Activated T-cell treated with anti-CD3 and anti-CD28 coated beads for 48 hours (primary cell): ENCODE measurements at regions not wholly inside any gene's neighbourhood (a gene's known extent, or its start where the extent isn't known, plus 50 kb on each side); places are given as distances from the start of the nearest gene placed in this dataset.
"Not testable (repeated sequence)": the region's sequence is repeated elsewhere in the genome, so short reads cannot be mapped to it uniquely, and the experiment has no call there.

Source experiments
- DNase-seq: peaks from one replicate; pipeline ENCODE4 v3.0.0-alpha.2; 2020; ENCODE audit warnings: low read depth

- DNase-seq = no peak
Measured at GRCh38 chr2:107462181-107462580, 364.5 kb upstream of the RGPD4 start.

- DNase-seq = no peak
Measured at GRCh38 chr2:107466241-107466640, 360.5 kb upstream of the RGPD4 start.

GRCh38 chr2:107466984-107467773, 359.5 kb upstream of the RGPD4 start:
- no peak for DNase-seq

GRCh38 chr2:107469437-107469995, 357.2 kb upstream of the RGPD4 start:
- DNase-seq = no peak

- DNase-seq = no peak
Measured at GRCh38 chr2:107473150-107473549, 353.5 kb upstream of the RGPD4 start.

GRCh38 chr2:107475859-107476258, 350.8 kb upstream of the RGPD4 start:
- no peak for DNase-seq

- no peak for DNase-seq
Measured at GRCh38 chr2:107502539-107502938, 324.2 kb upstream of the RGPD4 start.

GRCh38 chr2:107511970-107512789, 314.5 kb upstream of the RGPD4 start:
- DNase-seq = no peak

GRCh38 chr2:107525406-107525805, 301.3 kb upstream of the RGPD4 start:
- DNase-seq = no peak

- DNase-seq = no peak
Measured at GRCh38 chr2:107529146-107529545, 297.5 kb upstream of the RGPD4 start.

GRCh38 chr2:107530046-107530445, 296.6 kb upstream of the RGPD4 start:
- DNase-seq = no peak

- no peak for DNase-seq
Measured at GRCh38 chr2:107534926-107535325, 291.8 kb upstream of the RGPD4 start.

GRCh38 chr2:107535905-107536689, 290.6 kb upstream of the RGPD4 start:
- not testable (repeated sequence) for DNase-seq

- no peak for DNase-seq
Measured at GRCh38 chr2:107542314-107542740, 284.4 kb upstream of the RGPD4 start.

- no peak for DNase-seq
Measured at GRCh38 chr2:107543793-107544192, 282.9 kb upstream of the RGPD4 start.

GRCh38 chr2:107545066-107545465, 281.6 kb upstream of the RGPD4 start:
- DNase-seq = no peak

GRCh38 chr2:107545851-107546250, 280.8 kb upstream of the RGPD4 start:
- no peak for DNase-seq

GRCh38 chr2:107548216-107548615, 278.5 kb upstream of the RGPD4 start:
- no peak for DNase-seq

- DNase-seq = no peak
Measured at GRCh38 chr2:107553046-107553445, 273.6 kb upstream of the RGPD4 start.

- no peak for DNase-seq
Measured at GRCh38 chr2:107553539-107553938, 273.2 kb upstream of the RGPD4 start.

- DNase-seq = no peak
Measured at GRCh38 chr2:107556038-107556627, 270.6 kb upstream of the RGPD4 start.

- DNase-seq = no peak
Measured at GRCh38 chr2:107558295-107558694, 268.4 kb upstream of the RGPD4 start.
